ENCODE measurements at regions not wholly inside any gene's neighbourhood (a gene's known extent, or its start where the extent isn't known, plus 50 kb on each side); places are given as distances from the start of the nearest gene placed in this dataset.

DNA sequence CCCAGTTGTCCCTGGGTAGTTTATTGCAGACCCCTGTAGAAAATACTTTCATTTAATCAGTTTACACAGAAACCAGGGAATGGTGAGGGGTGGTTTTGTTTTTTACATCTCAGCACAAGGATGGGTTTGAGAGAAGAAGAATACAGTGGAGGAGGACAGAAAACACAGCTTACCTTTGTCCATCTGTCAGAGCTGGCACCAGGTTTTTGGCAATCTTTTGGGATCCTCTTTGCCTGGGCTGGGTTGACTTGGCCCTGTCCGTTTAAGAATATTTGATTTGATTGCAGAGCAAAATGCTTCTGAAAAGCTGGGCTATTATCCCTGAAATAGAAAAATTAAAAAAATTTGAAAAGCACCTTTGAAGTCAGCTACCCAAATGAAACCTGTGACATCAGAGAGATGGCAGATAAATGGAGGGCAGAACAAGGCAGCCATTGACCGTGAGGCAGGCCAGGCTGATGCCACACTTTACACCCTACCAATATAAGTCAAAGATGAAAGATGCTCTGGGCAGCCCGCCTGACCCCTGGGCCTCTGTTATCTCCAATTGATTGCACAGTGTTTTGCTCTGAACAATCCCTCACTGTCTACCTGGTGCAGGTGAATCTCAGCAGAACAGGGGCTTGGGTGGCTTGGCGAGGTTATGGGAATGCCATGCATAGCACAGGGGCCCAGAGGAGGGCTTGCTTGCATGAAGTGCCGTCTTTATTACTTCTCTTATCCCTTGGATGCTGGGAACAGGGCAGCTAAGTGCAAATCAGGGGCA is 218.8 kb downstream of the LMX1A start:
- dilution Hi-C loops (cut with MboI; ENCODE audit: extremely low pct_ligation_motif_present, low sequenced_read_pairs), result no loop called here
- DNase-seq (ENCODE audit: low read depth, low spot score) (no peak), FAIRE-seq (no peak)
- Histone ChIP-seq H3K36me3 (ENCODE audit: control insufficient read depth in 2 of 2, extremely low read depth in 1 of 2, insufficient read depth in 2 of 2, low read length in 2 of 2) (no peaks in the 10 kb centered on the region), H3K9me3 (replicated peaks; ENCODE audit: control insufficient read depth, insufficient read depth, low read length) (no peaks in the 10 kb centered on the region), H3K79me2 (ENCODE audit: control insufficient read depth, insufficient read depth, low read length) (no peaks in the 10 kb centered on the region), H3K4me3 (replicated peaks in 1 of 3; ENCODE audit: insufficient read depth in 1 of 3, low read depth in 1 of 3, low read length in 3 of 3) (no peak overlapping the region), H3K27me3 (ENCODE audit: control insufficient read depth in 2 of 2, insufficient read depth in 2 of 2, low read length in 2 of 2) (no peaks in the 10 kb centered on the region), H3K9me1 (replicated peaks; ENCODE audit: control insufficient read depth, extremely low read depth, insufficient read depth, low read length) (no peaks in the 10 kb centered on the region), H3K4me1 (ENCODE audit: control insufficient read depth, extremely low read depth, insufficient read depth, low read length) (no peaks in the 10 kb centered on the region), H3K27ac (ENCODE audit: insufficient read depth, low read depth, low read length) (no peak overlapping the region), H2AFZ (ENCODE audit: low read depth, low read length) (no peak overlapping the region), H3K9ac (replicated peaks; ENCODE audit: extremely low read depth, insufficient read depth, low read length) (no peak overlapping the region), H3K4me2 (ENCODE audit: insufficient read depth, low read length) (no peak overlapping the region), H4K20me1 (replicated peaks; ENCODE audit: control insufficient read depth, extremely low read depth, insufficient read depth, low read length) (no peaks in the 10 kb centered on the region)
- ChIA-PET POLR2A (no interaction called here), CTCF (no interaction called here)
- no peak for TF ChIP-seq EZH2 (IDR thresholded peaks at IDR 0.05; ENCODE audit: borderline replicate concordance, low read depth, low read length, severe bottlenecking)
- TF ChIP-seq MAX (IDR thresholded peaks at IDR 0.05; ENCODE audit: insufficient read depth, insufficient read length), result no peak
- TF ChIP-seq MYC (IDR thresholded peaks at IDR 0.05; ENCODE audit: low read depth, low read length), result no peak
- no peak for TF ChIP-seq FOS (IDR thresholded peaks at IDR 0.05; ENCODE audit: borderline replicate concordance, insufficient read depth, low read length)
- TF ChIP-seq GATA2 (IDR thresholded peaks at IDR 0.05; ENCODE audit: insufficient read depth, insufficient read length, low read depth, low read length), result no peak
- no peak for TF ChIP-seq POLR2AphosphoS5 (IDR thresholded peaks at IDR 0.05; ENCODE audit: insufficient read depth, low read depth, low read length)
- TF ChIP-seq JUN (IDR thresholded peaks at IDR 0.05; ENCODE audit: borderline replicate concordance, insufficient read depth, insufficient read length, low read depth), result no peak
- TF ChIP-seq POLR2A (IDR thresholded peaks at IDR 0.05; ENCODE audit: low read depth, low read length), result no peak
- TF ChIP-seq, protein P1, sequence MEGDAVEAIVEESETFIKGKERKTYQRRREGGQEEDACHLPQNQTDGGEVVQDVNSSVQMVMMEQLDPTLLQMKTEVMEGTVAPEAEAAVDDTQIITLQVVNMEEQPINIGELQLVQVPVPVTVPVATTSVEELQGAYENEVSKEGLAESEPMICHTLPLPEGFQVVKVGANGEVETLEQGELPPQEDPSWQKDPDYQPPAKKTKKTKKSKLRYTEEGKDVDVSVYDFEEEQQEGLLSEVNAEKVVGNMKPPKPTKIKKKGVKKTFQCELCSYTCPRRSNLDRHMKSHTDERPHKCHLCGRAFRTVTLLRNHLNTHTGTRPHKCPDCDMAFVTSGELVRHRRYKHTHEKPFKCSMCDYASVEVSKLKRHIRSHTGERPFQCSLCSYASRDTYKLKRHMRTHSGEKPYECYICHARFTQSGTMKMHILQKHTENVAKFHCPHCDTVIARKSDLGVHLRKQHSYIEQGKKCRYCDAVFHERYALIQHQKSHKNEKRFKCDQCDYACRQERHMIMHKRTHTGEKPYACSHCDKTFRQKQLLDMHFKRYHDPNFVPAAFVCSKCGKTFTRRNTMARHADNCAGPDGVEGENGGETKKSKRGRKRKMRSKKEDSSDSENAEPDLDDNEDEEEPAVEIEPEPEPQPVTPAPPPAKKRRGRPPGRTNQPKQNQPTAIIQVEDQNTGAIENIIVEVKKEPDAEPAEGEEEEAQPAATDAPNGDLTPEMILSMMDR (IDR thresholded peaks at IDR 0.05; ENCODE audit: extremely low read depth in 1 of 2, insufficient read depth in 1 of 2, low read depth in 1 of 2, low read length in 2 of 2), result no peak
- intact Hi-C loops (cut with micrococcal nuclease), result no loop called here
- BruUV-seq (replicated peaks), result no TSS peak

Measured in endothelial cell of umbilical vein (primary cell).